ENCODE measurements at regions not wholly inside any gene's neighbourhood (a gene's known extent, or its start where the extent isn't known, plus 50 kb on each side); places are given as distances from the start of the nearest gene placed in this dataset.

DNA sequence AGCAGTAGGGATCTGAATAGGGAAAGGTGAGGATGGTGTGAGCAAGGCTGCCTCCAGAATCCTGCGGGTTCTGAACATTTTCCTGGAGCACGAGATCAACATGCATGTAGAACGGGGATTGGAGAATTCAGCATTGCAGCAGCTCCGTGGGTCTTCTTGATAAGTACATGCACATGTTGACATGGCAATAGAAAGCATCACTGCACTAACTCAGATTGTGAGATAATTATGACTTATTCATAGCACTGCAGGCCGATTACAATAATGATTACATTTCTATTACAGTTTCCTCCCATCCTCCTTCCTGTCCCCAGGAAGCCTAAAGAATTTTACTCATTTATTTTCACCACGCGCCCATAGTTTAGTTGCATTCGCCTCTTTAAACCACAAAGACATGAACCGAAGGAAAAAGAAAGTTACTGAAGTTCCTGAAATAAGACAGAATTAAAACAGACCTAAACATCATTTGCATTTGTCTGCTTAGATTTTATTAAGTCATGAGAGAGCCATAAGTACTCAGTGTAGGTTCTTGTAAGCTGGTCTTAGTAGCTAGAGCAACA is 61.3 kb upstream of the ARX start:
- DNase-seq (no peak), ATAC-seq (replicated peaks) (no peak)
- Mint-ChIP-seq H3K4me1 (no peaks in the 10 kb centered on the region), H3K4me3 (no peak overlapping the region), H3K36me3 (no peaks in the 10 kb centered on the region), H3K9me3 (no peaks in the 10 kb centered on the region), H3K27me3 (peaks cover 5% of the 10 kb centered on the region in 2 donors), H3K27ac (no peak overlapping the region)

DNA sequence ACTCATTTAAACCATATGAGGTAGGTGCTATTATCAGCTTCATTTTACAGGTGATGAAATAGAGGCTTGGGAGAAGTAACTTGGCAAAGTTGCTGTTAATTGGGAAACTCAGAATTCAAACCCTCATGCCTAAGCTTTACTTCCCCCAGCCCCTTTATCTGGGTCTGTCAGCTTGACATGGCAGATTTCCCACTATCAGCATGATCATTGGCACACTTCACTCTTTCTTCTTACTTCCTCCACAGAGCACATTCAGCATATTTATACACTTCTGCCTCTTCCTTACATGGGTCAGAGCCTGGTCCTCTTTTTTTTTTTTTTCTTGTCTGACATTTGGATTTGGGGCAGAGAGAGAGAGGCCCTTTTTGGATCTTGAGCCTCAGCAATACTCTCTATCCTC is 56.5 kb upstream of the ARX start:
- Mint-ChIP-seq H3K4me3 (no peak overlapping the region), H3K27me3 (peaks cover 0 to 5% of the 10 kb centered on the region in 2 donors), H3K9me3 (peaks cover 3 to 4% of the 10 kb centered on the region in 2 donors), H3K4me1 (no peaks in the 10 kb centered on the region), H3K36me3 (no peaks in the 10 kb centered on the region), H3K27ac (no peak overlapping the region)
- no peak for ATAC-seq (replicated peaks)
- DNase-seq, result no peak

DNA sequence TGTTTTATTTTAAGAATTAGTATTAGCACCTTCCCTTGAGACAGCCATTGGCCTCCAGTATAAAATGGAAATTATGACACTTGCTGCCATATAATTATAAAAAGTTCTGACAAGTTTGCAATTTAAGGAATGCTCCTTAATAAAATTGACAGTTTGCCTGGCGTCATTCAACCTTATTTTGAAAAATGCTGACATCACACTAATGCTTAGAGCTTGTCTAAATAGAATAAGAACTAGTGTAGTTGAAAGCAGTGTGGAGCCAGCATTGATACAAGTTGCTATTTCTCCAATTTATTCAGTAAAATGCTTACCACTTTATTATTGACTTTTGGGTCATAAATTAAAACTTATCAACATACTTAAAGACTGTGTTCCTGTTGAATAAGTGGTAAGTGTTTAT is 54.3 kb upstream of the ARX start:
- DNase-seq (no peak), ATAC-seq (replicated peaks) (no peak)

DNA sequence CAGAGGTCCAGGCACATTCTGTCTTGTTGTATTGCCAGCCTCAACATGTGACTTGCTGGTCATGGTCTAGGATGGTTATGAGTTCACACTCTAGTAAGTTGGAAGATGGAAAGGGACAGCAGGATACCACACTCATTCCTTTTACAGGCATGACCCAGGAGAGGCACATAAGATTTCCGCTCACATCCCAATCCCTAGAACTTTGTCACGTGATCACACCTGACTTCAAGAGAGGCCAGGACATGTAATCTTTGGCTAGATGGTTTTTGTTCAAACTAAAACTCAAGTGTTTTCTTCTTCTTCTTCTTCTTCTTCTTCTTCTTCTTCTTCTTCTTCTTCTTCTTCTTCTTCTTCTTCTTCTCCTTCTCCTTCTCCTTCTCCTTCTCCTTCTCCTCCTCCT is 53.4 kb upstream of the ARX start:
- Mint-ChIP-seq H3K36me3 (no peaks in the 10 kb centered on the region), H3K4me1 (no peaks in the 10 kb centered on the region), H3K27me3 (no peaks in the 10 kb centered on the region), H3K9me3 (peaks cover 3 to 4% of the 10 kb centered on the region in 2 donors), H3K27ac (no peak overlapping the region), H3K4me3 (no peak overlapping the region)
- DNase-seq (no peak), ATAC-seq (replicated peaks) (no peak)

More for the DNA sequence above, 54.3 kb upstream of the ARX start:
- Mint-ChIP-seq H3K27ac (no peak overlapping the region), H3K4me1 (no peaks in the 10 kb centered on the region), H3K4me3 (no peak overlapping the region), H3K27me3 (no peaks in the 10 kb centered on the region), H3K9me3 (peaks cover 3 to 4% of the 10 kb centered on the region in 2 donors), H3K36me3 (no peaks in the 10 kb centered on the region)

DNA sequence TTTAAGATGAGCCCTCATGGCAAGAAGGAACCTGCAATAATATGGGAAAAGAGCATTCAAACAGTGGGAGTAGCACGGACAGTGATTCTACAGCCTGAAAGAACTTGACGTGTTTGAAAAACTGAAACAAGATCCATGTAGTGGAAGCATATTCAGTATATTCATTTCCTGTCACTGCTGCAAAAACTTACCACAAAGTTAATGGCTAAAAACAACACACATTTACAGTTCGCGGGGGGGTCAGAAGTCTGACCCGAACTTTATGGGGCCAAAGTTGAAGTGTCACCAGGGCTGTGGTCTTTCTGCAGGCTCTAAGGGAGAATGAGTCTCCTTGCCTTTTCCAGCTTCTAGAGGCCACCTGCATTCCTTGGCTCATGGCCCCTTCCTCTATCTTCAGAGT is 52.6 kb upstream of the ARX start:
- H3K4me3 Mint-ChIP-seq, result no peak overlapping the region

DNA sequence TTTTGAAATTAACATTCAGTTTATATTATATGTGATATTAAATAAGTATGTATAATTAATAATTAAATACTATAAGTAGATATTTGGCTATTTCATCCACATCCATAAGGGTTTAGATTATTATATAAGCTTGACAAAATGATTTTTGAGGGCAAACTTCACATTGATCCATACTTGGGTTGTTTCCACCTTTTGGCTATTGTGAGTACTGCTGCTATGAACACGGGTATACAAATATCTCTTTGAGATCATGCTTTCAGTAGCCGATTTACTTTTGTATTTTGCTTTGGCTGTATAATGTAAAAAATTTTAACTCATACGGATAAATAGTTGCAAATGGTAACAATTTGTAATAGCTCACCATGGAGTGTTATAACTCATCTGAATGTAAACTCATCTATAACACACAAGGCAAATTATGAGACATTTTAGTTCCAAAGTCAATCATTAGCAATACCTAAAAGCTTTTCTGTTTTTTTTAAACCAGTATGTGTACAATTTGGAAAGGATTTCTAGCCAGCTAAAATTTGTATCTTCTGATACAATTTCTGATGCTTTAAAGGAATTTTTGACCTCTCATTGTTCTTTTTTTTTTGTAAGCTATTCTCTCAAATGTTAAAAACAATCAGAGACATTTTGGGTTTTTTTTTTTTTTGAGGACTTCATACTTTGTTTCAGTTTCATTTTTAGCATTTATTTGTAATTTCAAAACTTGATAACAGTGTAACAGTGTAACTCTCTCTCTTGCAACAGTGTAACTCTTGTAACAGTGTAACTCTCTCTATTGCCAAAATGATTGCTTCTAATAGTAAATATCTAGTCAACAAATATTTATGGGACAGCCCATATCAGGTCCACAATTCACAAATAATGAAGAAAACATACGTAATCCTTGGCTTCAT is 51.8 kb upstream of the ARX start:
- H3K27ac Mint-ChIP-seq, result no peak overlapping the region
- ATAC-seq (replicated peaks), result no peak
- H3K27me3 Mint-ChIP-seq, result no peaks in the 10 kb centered on the region
- DNase-seq, result no peak
- H3K4me1 Mint-ChIP-seq, result no peaks in the 10 kb centered on the region
- H3K9me3 Mint-ChIP-seq, result peaks cover 3 to 4% of the 10 kb centered on the region in 2 donors
- no peaks in the 10 kb centered on the region for H3K36me3 Mint-ChIP-seq
- H3K4me3 Mint-ChIP-seq, result no peak overlapping the region

More for the DNA sequence above, 52.6 kb upstream of the ARX start:
- H3K36me3 Mint-ChIP-seq, result no peaks in the 10 kb centered on the region
- H3K27me3 Mint-ChIP-seq, result no peaks in the 10 kb centered on the region
- no peak for DNase-seq
- H3K27ac Mint-ChIP-seq, result no peak overlapping the region
- no peak for ATAC-seq (replicated peaks)
- H3K4me1 Mint-ChIP-seq, result no peaks in the 10 kb centered on the region
- H3K9me3 Mint-ChIP-seq, result peaks cover 3 to 4% of the 10 kb centered on the region in 2 donors

DNA sequence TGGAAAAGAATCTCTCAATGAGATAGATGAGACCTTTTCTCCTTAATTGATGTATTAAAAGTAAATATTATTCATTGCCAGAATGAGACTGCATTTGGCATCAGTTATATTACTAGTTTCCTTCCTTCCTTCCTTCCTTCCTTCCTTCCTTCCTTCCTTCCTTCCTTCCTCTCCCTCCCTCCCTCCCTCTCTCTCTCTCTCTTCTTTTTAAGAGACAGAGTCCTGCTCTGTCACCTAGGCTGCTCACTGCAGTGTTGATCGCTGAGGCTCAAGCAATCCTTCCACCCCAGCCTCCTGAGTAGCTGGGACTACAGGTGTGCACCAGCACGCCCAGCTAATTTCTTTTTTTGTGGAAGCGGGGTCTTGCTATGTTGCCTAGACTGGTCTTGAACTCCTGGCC is 50.4 kb upstream of the ARX start:
- Mint-ChIP-seq H3K27ac (no peak overlapping the region), H3K4me3 (no peak overlapping the region), H3K36me3 (no peaks in the 10 kb centered on the region), H3K27me3 (peaks cover 0 to under 1% of the 10 kb centered on the region in 2 donors), H3K9me3 (peaks cover 3 to 4% of the 10 kb centered on the region in 2 donors), H3K4me1 (no peaks in the 10 kb centered on the region)
- no peak for ATAC-seq (replicated peaks)
- no peak for DNase-seq

All from stimulated activated naive B cell treated with anti-CD40 and anti-IgM and Interleukin-4, amounts not matched to agents 10 μg/mL and 1 μg/mL and 100 μg/mL, for 72 hours (primary cell).